ENCODE measurements at regions not wholly inside any gene's neighbourhood (a gene's known extent, or its start where the extent isn't known, plus 50 kb on each side); places are given as distances from the start of the nearest gene placed in this dataset.

DNA sequence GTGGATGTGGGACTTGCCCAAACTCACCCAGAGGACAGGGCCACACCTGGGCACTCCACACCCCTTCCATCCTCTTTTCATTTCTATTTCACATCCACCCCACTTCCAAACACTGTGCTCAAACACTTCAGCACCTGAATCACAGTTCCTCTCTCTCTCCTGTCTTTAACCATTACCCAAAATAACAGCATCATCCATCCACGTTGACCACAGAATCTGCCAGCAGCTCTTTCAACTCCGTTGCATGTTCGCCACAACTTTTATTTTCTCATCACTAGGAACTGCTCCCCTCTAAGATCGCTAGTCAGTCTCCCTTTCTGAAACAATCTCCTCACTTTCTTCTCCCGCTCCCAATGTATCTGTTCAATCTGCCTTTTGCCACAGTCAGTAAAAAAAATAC lies 121.6 kb upstream of the HNRNPA3 start:
- no peak for DNase-seq (ENCODE audit: low read depth)

DNA sequence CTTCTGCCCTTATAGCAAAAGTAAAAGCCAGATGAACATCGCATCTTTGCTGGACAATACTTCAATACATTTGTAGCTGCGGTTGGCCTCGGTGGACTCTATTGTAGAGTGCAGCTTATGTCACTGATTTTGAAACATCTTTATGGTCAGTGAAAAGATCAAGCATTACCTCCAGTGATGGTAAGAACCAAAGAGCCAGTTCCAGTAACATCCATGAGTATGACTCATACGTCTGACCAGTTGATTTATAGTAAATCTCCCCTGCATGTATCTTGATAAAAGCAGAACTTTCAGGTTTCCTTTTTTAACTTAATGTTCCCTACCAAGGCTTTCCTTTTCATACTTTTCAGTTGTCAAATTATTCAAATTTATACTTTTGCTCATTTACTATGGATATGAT lies 119.2 kb upstream of the HNRNPA3 start:
- DNase-seq (ENCODE audit: low read depth), result no peak

DNA sequence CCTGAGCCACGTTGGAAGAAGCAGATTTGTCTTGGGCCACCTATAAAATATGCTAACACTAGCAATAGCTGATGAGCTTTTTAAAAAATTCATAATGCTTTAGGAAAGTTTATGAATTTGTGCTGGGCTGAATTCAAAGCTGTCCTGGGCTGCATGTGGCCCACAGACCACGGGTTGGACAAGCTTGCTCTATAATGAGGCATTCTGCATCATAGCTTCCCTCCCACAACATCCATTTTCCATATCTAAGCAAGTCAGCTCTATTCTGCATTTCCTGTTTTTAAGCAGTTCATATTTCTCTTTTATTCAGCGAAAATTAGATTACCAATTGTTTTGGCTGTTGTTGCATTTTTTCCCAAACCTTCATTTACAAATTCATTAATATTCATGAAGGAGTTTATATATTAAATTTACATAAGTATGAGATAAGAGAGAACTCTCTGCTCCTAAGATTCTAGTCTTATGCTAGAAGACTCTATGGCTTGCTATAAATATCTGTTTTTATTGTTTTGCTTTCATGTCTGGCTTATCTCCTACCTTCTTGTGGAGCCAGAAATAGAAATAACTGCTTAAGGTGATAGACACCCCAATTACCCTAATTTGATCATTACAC lies 114.5 kb upstream of the HNRNPA3 start:
- DNase-seq (ENCODE audit: low read depth), result no peak

DNA sequence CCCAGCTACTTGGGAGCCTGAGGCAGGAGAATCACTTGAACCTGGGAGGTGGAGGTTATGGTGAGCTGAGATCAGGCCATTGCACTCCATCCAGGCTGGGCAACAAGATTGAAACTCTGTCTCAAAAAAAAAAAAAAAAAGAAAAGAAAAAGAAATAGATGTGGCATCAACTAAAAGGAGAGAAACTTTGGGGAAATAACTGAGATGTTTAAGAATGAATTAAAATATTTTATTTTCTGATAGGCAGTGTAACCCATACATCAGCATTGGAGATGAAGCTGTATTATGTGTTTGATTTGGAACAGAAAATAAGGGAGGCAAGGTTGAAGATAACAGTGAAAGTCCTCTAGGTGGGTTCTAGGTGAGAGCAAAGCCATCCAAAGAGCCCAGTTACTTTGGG lies 110.7 kb upstream of the HNRNPA3 start:
- DNase-seq (ENCODE audit: low read depth), result no peak

DNA sequence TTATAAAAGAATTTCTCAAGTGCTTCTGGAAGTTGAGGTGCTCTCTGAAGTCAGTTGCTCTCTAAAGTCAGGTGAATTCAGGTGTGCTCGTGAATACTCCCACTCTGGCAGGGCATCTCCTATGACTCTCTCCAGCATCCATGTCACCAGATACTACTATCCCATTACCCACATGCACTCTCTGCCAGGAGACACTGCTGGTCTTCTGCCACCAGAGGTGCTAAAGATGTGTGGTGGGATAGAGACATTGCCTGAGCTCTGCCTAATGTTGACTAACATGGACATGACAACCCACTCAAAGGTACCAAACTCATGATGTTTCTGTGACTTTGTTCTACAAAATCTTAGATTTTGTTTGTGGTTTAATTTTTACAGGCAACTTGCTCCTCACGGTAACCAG lies 106.4 kb upstream of the HNRNPA3 start:
- DNase-seq (ENCODE audit: low read depth), result peak; percentile 4

DNA sequence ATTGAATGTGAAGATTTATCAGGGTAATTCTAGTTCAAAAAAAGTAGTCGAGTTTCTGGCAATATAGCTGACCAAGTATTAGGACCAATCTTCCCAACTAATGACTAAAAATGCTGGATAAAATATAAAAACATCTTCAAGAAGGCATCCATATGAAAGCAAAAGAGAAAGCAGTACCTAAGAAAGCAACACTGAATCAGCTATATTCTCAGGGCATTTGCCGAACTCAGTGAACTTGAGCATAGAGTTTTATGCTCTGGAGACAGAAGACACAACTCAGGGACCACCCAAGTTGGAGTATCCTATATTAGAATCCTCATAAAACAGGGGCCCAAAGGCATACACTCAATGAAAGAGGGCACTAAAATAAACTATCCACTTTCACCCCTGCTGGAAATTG lies 103.7 kb upstream of the HNRNPA3 start:
- no peak for DNase-seq (ENCODE audit: low read depth)

DNA sequence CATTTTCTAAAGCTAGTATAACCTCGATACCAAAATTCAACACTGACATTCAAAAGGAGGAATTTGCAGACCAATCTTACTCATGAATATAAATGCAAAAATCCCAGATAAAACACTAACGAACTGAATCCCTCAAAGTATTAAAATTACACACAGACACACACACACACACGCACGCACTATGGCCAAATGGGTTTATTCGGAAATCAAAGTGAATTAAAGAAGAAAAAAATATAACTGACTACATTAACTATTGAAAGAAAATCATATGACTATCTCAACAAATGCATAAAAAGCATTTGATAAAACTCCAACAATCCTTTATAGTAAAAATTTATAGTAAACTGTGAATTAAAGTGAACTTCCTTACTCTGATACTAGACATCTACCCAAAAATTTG lies 97.9 kb upstream of the HNRNPA3 start:
- DNase-seq (ENCODE audit: low read depth), result no peak

DNA sequence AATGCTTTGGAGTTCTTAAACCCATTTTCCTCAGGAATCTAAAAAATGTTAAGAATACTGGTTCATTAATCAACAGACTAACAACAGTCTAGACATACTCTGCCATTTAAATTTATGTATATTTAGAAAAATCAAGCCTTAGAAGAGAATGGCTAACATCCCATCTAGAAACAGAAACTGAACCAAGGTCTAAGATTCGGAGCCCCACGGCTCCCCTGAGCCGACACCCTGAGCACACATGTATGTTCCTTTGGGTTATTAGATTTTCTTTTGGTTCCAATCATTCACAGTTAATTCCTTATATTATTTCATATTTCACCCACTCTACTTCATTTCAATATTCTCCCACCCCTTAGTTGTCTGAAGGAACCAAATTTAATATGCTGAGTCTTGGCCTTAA lies 94.8 kb upstream of the HNRNPA3 start:
- no peak for DNase-seq (ENCODE audit: low read depth)

DNA sequence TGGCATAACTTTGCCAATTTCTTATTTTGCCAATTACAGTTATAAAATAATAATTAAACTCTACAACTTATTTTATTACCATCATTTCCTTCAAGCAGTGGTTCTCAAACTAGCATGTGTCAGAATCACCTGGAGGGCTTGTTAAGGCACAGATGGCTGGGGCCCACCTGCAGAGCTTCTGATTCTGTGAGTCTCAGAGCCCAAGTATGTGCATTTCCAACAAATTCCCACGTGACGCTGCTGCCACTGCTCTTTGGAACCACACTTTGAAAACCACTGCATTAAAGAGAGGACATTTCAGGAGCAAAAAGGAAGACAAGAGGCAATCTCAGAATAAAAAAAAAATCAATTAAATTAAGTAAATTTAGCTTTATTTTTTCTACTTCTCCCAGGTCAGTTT lies 94.0 kb upstream of the HNRNPA3 start:
- DNase-seq (ENCODE audit: low read depth), result no peak

DNA sequence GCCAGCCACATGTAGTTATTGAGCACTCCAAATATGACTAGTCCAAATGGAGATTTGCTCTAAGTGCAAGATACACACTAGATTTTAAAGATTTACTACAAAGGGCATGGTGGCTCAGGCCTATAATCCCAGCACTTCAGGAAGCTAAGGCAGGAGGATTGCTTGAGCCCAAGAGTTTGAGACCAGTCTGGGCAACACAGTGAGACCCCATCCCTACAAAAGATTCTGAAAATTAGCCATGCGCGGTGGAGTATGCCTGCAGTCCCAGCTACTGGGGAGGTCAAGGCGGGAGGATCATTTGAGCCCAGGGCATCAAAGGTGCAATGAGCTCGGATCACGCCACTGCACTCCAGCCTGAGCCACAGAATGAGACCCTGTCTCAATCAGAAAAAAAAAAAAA lies 93.5 kb upstream of the HNRNPA3 start:
- DNase-seq (ENCODE audit: low read depth), result no peak

DNA sequence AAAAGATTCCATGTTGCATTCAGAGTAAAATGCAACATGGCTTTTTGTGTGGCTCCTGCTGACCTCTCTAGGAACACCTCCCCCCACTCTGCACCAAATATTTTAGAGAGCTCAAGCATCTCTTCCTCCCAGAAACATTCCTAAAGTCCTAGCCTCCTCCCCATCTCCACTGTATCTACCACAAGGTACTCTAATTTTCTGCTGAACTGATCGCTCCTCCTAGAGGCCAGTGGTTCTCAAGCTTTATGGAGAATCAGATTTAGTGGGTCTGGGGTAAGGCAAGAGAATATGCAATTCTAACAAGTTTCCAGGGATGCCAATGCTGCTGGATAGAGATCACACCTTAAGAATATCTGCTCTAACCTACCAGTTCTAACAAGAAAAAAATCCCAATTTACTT lies 89.5 kb upstream of the HNRNPA3 start:
- DNase-seq (ENCODE audit: low read depth), result no peak

DNA sequence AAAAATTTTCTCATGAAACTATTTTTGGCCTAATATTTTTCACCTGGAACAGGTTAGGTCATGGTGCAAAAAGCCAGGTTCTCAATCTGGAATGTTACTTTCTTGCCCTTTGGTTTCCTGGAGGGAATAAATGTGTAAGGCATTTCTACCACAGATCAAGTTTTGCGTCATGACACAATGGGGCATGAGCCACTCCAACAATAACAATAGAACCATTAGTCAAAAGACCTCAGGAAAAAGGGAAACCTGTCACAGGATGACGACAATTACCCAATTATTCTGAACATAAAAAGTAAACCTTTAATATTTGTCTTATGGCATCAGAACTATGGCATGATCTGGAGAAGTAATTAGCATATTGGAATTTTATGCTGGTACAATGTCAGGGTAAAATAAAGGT lies 88.2 kb upstream of the HNRNPA3 start:
- no peak for DNase-seq (ENCODE audit: low read depth)

DNA sequence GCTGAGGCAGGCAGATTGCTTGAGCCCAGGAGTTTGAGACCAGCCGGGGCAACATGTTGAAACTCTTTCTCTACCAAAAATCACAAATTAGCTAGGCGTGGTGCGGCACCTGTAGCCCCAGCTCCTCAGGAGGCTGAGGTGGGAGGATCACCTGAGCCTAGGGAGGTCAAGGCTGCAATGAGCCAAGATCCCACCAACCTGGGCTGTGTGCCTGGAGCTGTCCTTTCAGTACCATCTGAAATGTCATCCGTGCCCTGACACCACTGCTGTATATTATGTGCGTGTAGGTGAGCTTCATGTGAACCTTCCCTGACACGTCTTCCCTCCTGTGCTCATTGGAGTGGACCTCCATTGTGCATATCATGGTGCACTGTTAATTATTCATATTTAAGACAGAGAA lies 84.8 kb upstream of the HNRNPA3 start:
- DNase-seq (ENCODE audit: low read depth), result no peak

DNA sequence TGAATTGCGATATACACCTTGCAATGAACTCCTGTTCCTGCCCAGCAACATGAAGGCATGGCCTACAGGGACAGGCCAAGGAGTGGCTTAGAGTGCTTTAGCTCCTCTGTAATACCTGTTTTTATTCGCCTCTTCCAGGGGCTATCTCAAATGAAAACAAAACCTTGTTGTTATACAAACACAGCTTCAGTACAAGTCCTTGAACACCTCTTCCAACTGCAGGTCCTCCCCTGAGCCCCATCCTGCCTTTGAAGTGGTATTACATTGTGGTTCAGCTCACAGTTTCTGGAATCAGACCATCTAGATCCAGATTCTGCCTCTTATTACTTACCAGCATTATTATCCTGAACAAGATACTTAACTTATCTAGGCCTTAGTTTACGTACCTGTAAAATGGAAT lies 83.0 kb upstream of the HNRNPA3 start:
- DNase-seq (ENCODE audit: low read depth), result no peak

DNA sequence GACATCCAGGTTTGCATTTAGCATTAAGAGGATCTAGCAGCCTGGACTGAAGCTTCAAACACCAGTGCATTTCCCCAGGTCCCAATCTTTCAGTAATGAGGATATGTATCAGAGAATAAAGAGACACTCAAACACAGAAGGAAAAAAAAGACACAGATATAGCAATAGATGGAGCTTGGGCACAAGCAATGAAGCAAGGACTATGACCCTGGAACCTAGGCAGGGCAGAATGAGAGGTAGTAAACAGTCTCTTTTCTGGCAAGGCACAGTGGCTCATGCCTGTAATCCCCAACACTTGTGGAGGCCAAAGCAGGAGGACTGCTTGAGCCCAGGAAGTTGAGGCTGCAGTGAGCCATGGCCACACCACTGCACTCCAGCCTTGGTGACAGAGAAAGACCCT lies 80.7 kb upstream of the HNRNPA3 start:
- no peak for DNase-seq (ENCODE audit: low read depth)

DNA sequence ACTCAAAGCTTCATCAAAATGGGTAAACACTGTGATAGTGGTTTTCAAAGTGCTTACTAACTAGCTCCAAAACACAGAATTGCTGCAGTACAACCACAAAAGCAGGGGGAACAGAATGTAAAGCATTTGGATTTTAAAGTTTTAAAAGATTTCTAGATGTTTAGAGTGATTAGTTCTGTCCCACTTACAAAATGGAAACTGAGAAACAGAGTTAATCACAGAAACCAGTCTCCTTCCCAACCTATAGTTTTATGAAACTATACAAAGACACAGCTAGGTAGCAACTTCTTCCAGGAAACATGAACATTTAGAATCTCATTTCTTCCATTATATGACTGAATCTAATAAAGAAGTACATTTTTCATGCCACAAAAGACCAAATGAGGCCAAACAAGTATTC lies 73.8 kb upstream of the HNRNPA3 start:
- DNase-seq (ENCODE audit: low read depth), result no peak

DNA sequence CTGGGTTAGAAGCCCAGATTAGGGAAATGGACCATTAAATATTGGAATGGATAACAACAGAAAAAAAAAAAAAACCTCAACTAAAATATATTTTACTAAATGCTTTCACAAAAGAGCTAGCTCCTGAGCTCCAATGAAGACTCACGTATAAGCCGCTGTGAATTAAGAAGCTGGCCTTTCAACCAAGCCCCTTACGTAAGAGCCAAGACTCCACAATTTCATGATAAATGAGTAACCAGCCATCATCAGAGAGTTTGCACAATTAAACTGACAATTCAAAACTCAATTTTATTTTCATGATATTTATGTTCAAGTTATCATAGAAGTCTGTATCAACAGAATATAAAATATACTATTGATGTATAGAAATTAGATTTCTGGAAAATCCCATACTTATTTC lies 70.7 kb upstream of the HNRNPA3 start:
- no peak for DNase-seq (ENCODE audit: low read depth)

DNA sequence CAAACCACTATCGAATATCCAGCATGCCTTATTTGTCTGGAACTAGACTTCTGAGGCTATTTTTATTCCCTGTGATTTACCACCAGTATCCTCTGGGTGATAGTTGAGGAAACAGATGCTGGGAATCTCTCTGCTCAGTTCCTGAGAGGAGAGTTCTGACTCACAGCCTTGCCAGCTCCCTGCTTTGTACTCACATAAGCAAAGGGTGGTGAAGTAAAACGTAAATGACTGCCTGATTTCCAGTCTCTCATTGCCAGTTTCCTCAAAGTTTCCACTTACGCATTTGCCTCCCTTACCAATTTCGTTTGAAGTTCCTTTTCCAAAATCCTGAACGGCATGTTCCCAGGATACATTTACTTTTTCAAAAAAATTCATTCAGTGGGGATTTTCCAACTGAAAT lies 69.2 kb upstream of the HNRNPA3 start:
- DNase-seq (ENCODE audit: low read depth), result peak; percentile 74

DNA sequence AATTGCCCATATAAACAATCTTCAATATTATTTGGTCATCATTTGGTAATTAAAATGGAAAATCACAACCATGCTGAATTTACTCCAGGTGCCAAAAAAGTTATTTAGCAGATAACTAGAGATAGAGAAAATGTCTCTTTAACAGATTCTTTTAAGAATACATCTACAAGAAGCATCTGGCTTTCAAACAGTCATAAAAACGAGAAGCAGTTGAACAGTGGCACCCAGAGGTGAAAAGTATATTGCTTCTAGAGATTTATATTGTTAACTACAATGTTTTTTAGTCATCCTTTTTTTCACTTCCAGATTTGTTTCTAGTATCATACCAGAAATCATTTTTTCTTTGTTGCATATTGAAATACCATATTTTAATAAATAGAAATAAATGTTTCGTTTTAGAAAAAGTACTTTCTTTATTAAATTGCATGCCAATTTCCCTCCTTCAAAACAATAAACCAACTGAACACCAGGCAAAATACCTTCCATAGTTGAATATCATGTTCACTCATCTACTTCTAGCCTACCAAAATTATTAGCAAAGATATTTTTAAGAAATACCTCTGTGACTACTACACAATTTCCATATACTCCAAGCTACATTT lies 65.4 kb upstream of the HNRNPA3 start:
- peak; percentile 59 for DNase-seq (ENCODE audit: low read depth)

DNA sequence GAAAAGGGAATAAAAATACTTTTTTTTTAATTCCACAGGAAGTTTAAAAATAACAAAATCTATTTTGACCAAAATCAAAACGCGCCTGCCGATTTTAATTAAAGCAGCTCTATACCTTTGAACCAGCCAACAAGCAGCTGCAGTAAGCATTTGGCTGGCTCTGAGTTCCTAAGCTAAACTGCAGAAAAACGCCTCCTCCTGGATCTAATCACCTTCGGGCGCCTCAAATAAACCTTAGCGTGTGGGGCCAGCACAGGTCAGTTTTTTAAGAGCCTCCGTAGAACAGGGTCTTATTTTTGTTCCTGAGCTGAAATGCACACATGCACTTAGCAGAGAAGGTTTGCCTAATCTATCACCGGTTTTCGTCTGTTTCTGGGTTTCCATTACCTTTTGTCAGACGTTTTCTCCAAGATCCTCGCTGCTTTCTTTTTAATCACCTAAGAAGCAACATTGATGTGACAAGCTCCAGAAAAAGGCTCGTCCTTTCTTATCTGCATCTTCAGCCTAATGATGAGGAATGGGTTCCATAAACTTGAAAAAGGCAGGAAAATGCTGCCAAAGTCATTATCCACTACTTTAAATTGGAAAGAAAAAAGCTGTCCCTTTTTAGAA lies 64.7 kb upstream of the HNRNPA3 start:
- DNase-seq (ENCODE audit: low read depth), result no peak

DNA sequence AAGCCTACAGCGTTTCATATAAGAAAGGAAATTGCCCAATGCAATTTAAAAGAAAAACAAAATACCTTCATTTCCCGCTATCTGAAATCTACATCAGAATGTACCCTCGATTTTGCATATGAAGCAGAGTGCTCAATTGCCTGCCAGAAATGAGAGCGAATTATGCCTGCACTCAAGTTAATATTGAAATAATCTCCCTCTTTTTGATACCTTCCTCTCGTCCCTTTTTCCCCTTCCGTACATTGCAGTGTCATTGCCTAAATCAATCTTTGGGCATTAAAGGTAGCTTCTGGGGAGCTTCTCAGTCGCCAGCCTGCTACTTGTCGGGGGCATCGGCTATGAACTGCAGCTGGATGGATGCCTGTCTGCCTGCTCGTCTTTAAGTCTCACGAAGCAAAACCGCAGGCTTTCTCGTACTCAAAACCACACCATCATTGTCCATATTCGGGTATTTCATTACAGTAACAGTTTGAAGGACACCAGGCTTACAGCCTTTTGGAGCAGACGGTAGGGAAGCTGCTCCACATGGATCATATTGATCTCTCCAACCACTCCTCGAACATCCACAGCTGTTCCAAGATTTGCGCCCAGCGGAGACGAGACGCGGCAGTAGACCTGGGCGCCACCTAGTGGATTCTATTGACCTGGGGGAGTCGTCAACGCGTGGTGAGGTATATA lies 64.0 kb upstream of the HNRNPA3 start:
- peak; percentile 69 for DNase-seq (ENCODE audit: low read depth)

DNA sequence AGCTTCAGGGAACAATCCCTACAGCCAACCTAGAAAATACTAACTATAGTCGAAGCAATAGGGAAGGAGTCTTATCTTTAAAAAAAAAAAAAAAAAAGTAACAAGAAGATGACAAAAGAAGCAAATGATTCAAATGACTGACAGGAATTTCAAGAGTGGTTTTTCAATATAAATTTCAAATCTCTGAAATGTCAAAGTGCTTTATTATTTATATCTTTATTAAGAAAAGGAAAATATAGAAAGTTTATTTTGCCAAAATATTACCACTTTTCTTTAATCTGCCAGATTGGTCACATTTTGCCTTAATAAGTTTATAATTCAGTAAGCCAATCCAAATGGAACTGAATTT lies 63.5 kb upstream of the HNRNPA3 start:
- DNase-seq (ENCODE audit: low read depth), result no peak

DNA sequence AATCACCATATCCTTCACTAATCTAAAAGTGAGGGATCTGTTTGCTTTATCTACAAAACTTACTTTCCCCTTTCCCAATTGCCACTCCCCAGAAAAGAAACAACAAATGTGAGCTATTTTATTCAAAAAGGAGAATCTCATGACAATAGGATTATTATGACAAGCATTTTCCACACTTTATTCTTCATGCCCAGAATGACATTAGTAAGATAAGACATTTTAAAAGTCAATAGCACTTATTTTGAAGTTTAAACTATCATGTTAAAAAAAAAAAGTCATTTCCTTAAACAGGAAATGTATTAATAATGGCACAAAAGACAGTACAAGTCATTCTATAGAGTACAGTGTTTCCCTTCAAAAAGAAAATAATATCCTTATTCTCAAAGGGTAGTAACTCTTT lies 58.8 kb upstream of the HNRNPA3 start:
- DNase-seq (ENCODE audit: low read depth), result no peak
